Testis (tissue), 2 donors: ENCODE measurements at regions not wholly inside any gene's neighbourhood (a gene's known extent, or its start where the extent isn't known, plus 50 kb on each side); places are given as distances from the start of the nearest gene placed in this dataset.
A peak's percentile ranks its signal among the peaks of the same experiment; 100 is the strongest.

ENCODE experiments used
- DNase-seq: peaks from one replicate; pipeline ENCODE4 v3.0.0-alpha.2; 2019
- H3K27ac ChIP-seq, 2 donors: fragments of 200-600 bp; sonication (generic); one replicate each; pipeline ENCODE4 v1.5.1; 2019
- H3K27me3 ChIP-seq: fragments of 200-600 bp; sonication (generic); one replicate; pipeline ENCODE4 v1.5.1; 2019
- H3K36me3 ChIP-seq: fragments of 200-600 bp; sonication (generic); one replicate; pipeline ENCODE4 v1.5.1; 2017; ENCODE audit warnings: low read depth; ENCODE audit errors: missing control alignments
- H3K4me1 ChIP-seq: fragments of 200-600 bp; sonication (generic); one replicate; pipeline ENCODE4 v1.5.1; 2019
- H3K4me3 ChIP-seq, 2 donors: fragments of 200-600 bp; sonication (generic); one replicate each; pipeline ENCODE4 v1.5.1; 2017 to 2019
- H3K9me3 ChIP-seq: fragments of 200-600 bp; sonication (generic); one replicate; pipeline ENCODE4 v1.5.1; 2017
- CTCF ChIP-seq, 3 experiments: fragments of 450-650 bp in 2 of 3; fragments of 200-600 bp in 1 of 3; sonication (generic) in 1 of 3; IDR thresholded peaks; one replicate each; pipeline ENCODE4 v1.5.1; 2016 to 2019; ENCODE audit warnings: antibody characterized with exemption in 3 of 3, mild to moderate bottlenecking in 2 of 3, moderate library complexity in 1 of 3
- POLR2A ChIP-seq: fragments of 450-650 bp; IDR thresholded peaks from one replicate; pipeline ENCODE4 v1.6.1; 2017; ENCODE audit warnings: antibody characterized with exemption, mild to moderate bottlenecking, moderate library complexity
- WGBS, 2 donors: methylation state at CpG; one replicate each; pipeline ENCODE4 v1.1.5; 2018; 5-methylcytosine and 5-hydroxymethylcytosine counted together
- intact Hi-C: fragments of 100-400 bp; cut with DNase I; formaldehyde crosslinking; loops from one replicate; pipeline ENCODE4 v1.15.1; 2023; ENCODE audit warnings: low total_unique reads

DNA sequence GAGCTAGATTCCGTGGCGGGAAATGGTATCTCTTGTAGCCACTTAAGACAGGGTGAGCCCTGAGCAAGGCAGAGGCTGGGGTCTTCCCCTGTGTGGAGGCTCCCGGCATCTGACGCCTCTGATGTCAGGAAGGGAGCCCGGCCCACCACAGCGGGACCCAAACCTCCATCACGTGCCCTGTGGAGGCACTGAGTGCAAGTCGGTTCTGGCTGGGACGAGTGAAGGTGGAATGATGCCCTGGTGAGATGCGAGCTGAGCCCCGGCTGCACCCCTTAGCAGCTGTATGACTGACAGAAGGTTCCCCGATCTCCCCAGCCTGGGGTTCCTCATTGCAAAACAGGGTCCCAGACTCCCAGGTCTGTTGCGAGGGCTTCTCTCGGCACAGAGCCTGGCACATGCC lies 187.4 kb upstream of the TNRC6C start:
- H3K9me3 ChIP-seq: no peaks in the 10 kb centered on the region
- no peaks in the 10 kb centered on the region for H3K4me1 ChIP-seq
- TF ChIP-seq POLR2A (no peak), CTCF (IDR thresholded peaks at IDR 0.05) (no peak)
- H3K4me3 ChIP-seq: no peak overlapping the region
- no peak overlapping the region for H3K27ac ChIP-seq
- no peaks in the 10 kb centered on the region for H3K36me3 ChIP-seq
- intact Hi-C loops: no loop called here
- no peak for DNase-seq
- no peaks in the 10 kb centered on the region for H3K27me3 ChIP-seq
- WGBS, 2 donors: 93% methylated on average over 14 of the region's 14 CpGs

DNA sequence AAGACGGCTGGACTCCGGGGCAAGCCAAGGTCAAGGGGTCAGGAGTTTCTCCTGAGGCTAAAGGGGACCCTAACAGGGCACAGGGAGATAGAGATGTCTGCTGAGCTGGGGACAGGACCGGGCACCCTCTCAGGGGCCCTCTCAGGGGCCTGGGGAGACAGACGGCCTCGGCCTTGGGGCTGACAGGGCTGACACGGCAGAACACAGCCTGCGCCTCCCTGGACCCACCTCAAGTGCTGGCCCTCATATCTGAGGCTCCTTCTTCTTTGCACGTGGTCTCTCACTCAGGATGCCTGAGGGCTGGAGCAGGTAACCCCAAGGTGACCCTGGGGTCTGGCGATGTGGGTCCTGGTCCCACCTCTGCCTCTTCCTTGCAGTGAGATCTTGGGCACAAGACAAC lies 186.9 kb upstream of the TNRC6C start:
- H3K36me3 ChIP-seq: no peaks in the 10 kb centered on the region
- no peak overlapping the region for H3K4me3 ChIP-seq
- intact Hi-C loops: no loop called here

GRCh38 chr17:77771998-77772397 lies 186.5 kb upstream of the TNRC6C start:
- Histone ChIP-seq H3K27me3 (no peaks in the 10 kb centered on the region), H3K36me3 (no peaks in the 10 kb centered on the region), H3K27ac (no peak overlapping the region), H3K4me3 (no peak overlapping the region), H3K4me1 (no peaks in the 10 kb centered on the region), H3K9me3 (no peaks in the 10 kb centered on the region)
- intact Hi-C loops: no loop called here
- TF ChIP-seq POLR2A: no peak
- no peak for TF ChIP-seq CTCF (IDR thresholded peaks at IDR 0.05)
- DNase-seq: no peak
- WGBS, 2 donors: 83 to 100% methylated on average over 3 to 5 of the region's 5 CpGs

More for the DNA sequence above, 186.9 kb upstream of the TNRC6C start:
- Histone ChIP-seq H3K9me3 (no peaks in the 10 kb centered on the region), H3K27me3 (no peaks in the 10 kb centered on the region), H3K27ac (no peak overlapping the region), H3K4me1 (no peaks in the 10 kb centered on the region)
- WGBS, 2 donors: 87 to 96% methylated on average over 3 to 9 of the region's 9 CpGs
- TF ChIP-seq CTCF (IDR thresholded peaks at IDR 0.05) (no peak), POLR2A (no peak)
- no peak for DNase-seq

DNA sequence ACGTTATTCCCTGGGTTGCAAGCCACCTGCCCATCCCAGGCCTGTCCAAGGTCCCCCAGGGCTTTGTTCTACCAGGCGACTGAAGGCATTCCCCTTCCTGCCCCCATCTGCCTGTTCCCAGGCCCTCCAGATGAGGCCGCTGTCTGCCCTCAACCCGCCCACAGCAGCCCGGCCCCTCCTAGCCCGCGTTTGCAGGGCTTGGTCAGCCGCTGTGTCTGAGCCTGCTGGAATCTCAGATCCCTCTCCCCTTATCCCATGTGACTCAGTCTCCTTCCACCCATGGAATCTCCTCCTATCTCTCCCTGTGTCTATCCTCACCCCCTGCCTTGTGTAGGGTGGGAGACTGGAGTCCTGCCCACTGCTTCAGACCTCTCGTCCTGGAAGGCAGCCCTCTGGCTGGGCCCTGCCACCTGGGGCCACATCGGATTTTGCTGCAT lies 186.0 kb upstream of the TNRC6C start:
- no peaks in the 10 kb centered on the region for H3K9me3 ChIP-seq
- H3K27me3 ChIP-seq: no peaks in the 10 kb centered on the region
- intact Hi-C loops: no loop called here
- 47 to 58% methylated on average over 8 to 10 of the region's 10 CpGs for WGBS, 2 donors
- TF ChIP-seq CTCF (IDR thresholded peaks at IDR 0.05): peak in 1 of 3 experiments; percentile 19
- TF ChIP-seq POLR2A: no peak
- no peaks in the 10 kb centered on the region for H3K36me3 ChIP-seq
- no peak for DNase-seq
- H3K4me1 ChIP-seq: no peaks in the 10 kb centered on the region
- H3K4me3 ChIP-seq: no peak overlapping the region
- H3K27ac ChIP-seq: no peak overlapping the region

- Histone ChIP-seq H3K9me3 (no peaks in the 10 kb centered on the region), H3K36me3 (no peaks in the 10 kb centered on the region), H3K27ac (no peak overlapping the region), H3K27me3 (no peaks in the 10 kb centered on the region), H3K4me1 (no peaks in the 10 kb centered on the region), H3K4me3 (no peak overlapping the region)
- WGBS, 2 donors: 80 to 81% methylated on average over 6 of the region's 6 CpGs
- TF ChIP-seq POLR2A (no peak), CTCF (IDR thresholded peaks at IDR 0.05) (no peak)
- no peak for DNase-seq
- intact Hi-C loops: no loop called here
These were observed 185.6 kb upstream of the TNRC6C start for GRCh38 chr17:77772899-77773358.
